CD14-positive monocyte (primary cell): ENCODE measurements at regions not wholly inside any gene's neighbourhood (a gene's known extent, or its start where the extent isn't known, plus 50 kb on each side); places are given as distances from the start of the nearest gene placed in this dataset.

Experiments used
- DNase-seq, 3 donors: peaks; one replicate each; pipeline ENCODE4 v3.0.0-alpha.2; 2011 to 2022
- H2AFZ ChIP-seq: 2 replicates; pipeline ENCODE4 v1.6.0; 2012; ENCODE audit warnings: mild to moderate bottlenecking, low read depth, low read length, inconsistent platforms; ENCODE audit not compliant: insufficient read depth, poor library complexity, severe bottlenecking
- H3K27ac ChIP-seq, 2 donors: 1 replicate in 1 of 2; 2 replicates in 1 of 2; pipeline ENCODE4 v1.5.1; 2012 to 2013; ENCODE audit warnings: low read length in 2 of 2, control low read depth in 1 of 2, inconsistent platforms in 1 of 2, low read depth in 1 of 2, mild to moderate bottlenecking in 1 of 2
- H3K27me3 ChIP-seq, 2 donors: one replicate each; pipeline versions ENCODE4 v1.6.0 to v1.6.1; 2011 to 2013; ENCODE audit warnings: low read length in 2 of 2; ENCODE audit not compliant: control insufficient read depth in 2 of 2, insufficient read depth in 2 of 2
- H3K36me3 ChIP-seq, 2 donors: replicated peaks in 1 of 2; 1 replicate in 1 of 2; 2 replicates in 1 of 2; pipeline versions ENCODE4 v1.5.1 to v1.6.1; 2012 to 2013; ENCODE audit warnings: low read length in 2 of 2, control low read depth in 1 of 2, inconsistent platforms in 1 of 2, mild to moderate bottlenecking in 1 of 2; ENCODE audit not compliant: insufficient read depth in 2 of 2, control insufficient read depth in 1 of 2
- H3K4me1 ChIP-seq, 2 donors: 1 replicate in 1 of 2; 2 replicates in 1 of 2; pipeline versions ENCODE4 v1.5.1 to v1.6.1; 2012 to 2013; ENCODE audit warnings: low read length in 2 of 2, control low read depth in 1 of 2, inconsistent platforms in 1 of 2, mild to moderate bottlenecking in 1 of 2, moderate library complexity in 1 of 2; ENCODE audit not compliant: insufficient read depth in 2 of 2, control insufficient read depth in 1 of 2
- H3K4me2 ChIP-seq: replicated peaks from 2 replicates; pipeline ENCODE3; 2012; ENCODE audit warnings: low read length, moderate library complexity, mild to moderate bottlenecking; ENCODE audit not compliant: poor library complexity, severe bottlenecking; ENCODE audit errors: extremely low read depth
- H3K4me3 ChIP-seq, 3 experiments: fragments of 200-600 bp in 1 of 3; sonication (generic) in 1 of 3; replicated peaks in 1 of 3; 1 replicate in 2 of 3; 2 replicates in 1 of 3; pipeline ENCODE4 v1.5.1; 2011 to 2013; ENCODE audit warnings: low read length in 3 of 3, mild to moderate bottlenecking in 3 of 3, control low read depth in 2 of 3, low read depth in 2 of 3, inconsistent platforms in 1 of 3, moderate library complexity in 1 of 3
- H3K79me2 ChIP-seq: 2 replicates; pipeline ENCODE4 v1.6.0; 2012; ENCODE audit warnings: mild to moderate bottlenecking, control low read depth, inconsistent platforms, low read length, moderate library complexity; ENCODE audit not compliant: insufficient read depth
- H3K9ac ChIP-seq: 2 replicates; pipeline ENCODE4 v1.6.0; 2017; ENCODE audit warnings: low read length, mild to moderate bottlenecking; ENCODE audit not compliant: insufficient read depth, poor library complexity, severe bottlenecking
- H3K9me3 ChIP-seq, 2 donors: replicated peaks in 1 of 2; 1 replicate in 1 of 2; 2 replicates in 1 of 2; pipeline versions ENCODE4 v1.5.1 to v1.6.1; 2012 to 2013; ENCODE audit warnings: low read length in 2 of 2, control low read depth in 1 of 2; ENCODE audit not compliant: control insufficient read depth in 1 of 2, insufficient read depth in 1 of 2
- H4K20me1 ChIP-seq: 2 replicates; pipeline ENCODE4 v1.6.0; 2012; ENCODE audit warnings: mild to moderate bottlenecking, low read length, control low read depth, moderate library complexity; ENCODE audit not compliant: insufficient read depth
- H3K27ac Mint-ChIP-seq, 7 donors: one replicate each; pipeline ENCODE4 v1.8.0; 2020; ENCODE audit warnings: mild to moderate bottlenecking in 7 of 7, mixed read lengths in 7 of 7, moderate library complexity in 6 of 7, inconsistent platforms in 2 of 7
- H3K27me3 Mint-ChIP-seq, 3 donors: one replicate each; pipeline ENCODE4 v1.8.0; 2021 to 2022; ENCODE audit warnings: low read depth in 3 of 3, mild to moderate bottlenecking in 3 of 3, mixed read lengths in 3 of 3, moderate library complexity in 3 of 3, inconsistent platforms in 1 of 3
- H3K36me3 Mint-ChIP-seq, 2 donors: one replicate each; pipeline ENCODE4 v1.8.0; 2020; ENCODE audit warnings: mixed read lengths in 2 of 2, inconsistent platforms in 1 of 2, mild to moderate bottlenecking in 1 of 2
- H3K4me1 Mint-ChIP-seq: one replicate; pipeline ENCODE4 v1.8.0; 2020; ENCODE audit warnings: mild to moderate bottlenecking, mixed read lengths
- H3K4me3 Mint-ChIP-seq, 2 donors: one replicate each; pipeline ENCODE4 v1.8.0; 2020; ENCODE audit warnings: mild to moderate bottlenecking in 2 of 2, mixed read lengths in 2 of 2, moderate library complexity in 1 of 2
- H3K9me3 Mint-ChIP-seq, 7 donors: one replicate each; pipeline ENCODE4 v1.8.0; 2020 to 2022; ENCODE audit warnings: mixed read lengths in 7 of 7, mild to moderate bottlenecking in 6 of 7, moderate library complexity in 6 of 7, inconsistent platforms in 2 of 7
- WGBS: methylation state at CpG from one replicate; pipeline ENCODE4 v1.1.5; 2013; ENCODE audit warnings: missing lambda C conversion rate; ENCODE audit not compliant: insufficient coverage; 5-methylcytosine and 5-hydroxymethylcytosine counted together
- intact Hi-C, 2 donors: fragments of 100-400 bp; cut with micrococcal nuclease; formaldehyde crosslinking; loops; one replicate each; pipeline versions ENCODE4 v1.15.0 to v1.15.1; 2023
- TF ChIP-seq, protein P1 (sequence below): fragments of 200-600 bp; IDR thresholded peaks from one replicate; pipeline ENCODE4 v1.8.0; 2022; ENCODE audit warnings: antibody characterized with exemption, mild to moderate bottlenecking

DNA sequence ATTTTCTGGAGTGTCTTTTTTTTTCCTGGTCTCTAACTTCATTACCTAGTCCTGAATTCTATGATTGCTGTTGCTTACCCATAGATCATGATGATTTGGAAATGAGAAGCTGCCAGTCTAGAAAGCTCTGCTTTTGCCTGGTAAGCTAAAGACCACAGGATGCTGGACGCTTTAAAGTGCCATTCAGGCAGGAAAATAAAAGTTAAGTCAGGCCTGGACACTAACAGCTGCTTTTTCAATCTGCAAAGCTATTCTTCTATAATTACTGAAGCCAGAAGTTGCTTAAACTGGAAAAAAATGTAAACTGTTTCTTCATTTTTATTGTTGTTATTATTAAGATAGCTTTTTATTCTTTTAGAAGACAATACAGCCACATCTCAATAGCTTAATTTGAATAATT is 129.8 kb upstream of the SPACA1 start:
- no peak overlapping the region for H3K4me2 ChIP-seq
- H3K4me1 Mint-ChIP-seq = peaks cover 9% of the 10 kb centered on the region
- peaks cover 5 to 7% of the 10 kb centered on the region in 2 donors for H3K4me1 ChIP-seq
- no peaks in the 10 kb centered on the region for H3K36me3 Mint-ChIP-seq
- peaks cover 0 to 2% of the 10 kb centered on the region in 2 donors for H3K27me3 ChIP-seq
- intact Hi-C loops = no loop called here
- WGBS = no CpG with 5 or more reads among the region's 1 CpG
- TF ChIP-seq, protein P1, sequence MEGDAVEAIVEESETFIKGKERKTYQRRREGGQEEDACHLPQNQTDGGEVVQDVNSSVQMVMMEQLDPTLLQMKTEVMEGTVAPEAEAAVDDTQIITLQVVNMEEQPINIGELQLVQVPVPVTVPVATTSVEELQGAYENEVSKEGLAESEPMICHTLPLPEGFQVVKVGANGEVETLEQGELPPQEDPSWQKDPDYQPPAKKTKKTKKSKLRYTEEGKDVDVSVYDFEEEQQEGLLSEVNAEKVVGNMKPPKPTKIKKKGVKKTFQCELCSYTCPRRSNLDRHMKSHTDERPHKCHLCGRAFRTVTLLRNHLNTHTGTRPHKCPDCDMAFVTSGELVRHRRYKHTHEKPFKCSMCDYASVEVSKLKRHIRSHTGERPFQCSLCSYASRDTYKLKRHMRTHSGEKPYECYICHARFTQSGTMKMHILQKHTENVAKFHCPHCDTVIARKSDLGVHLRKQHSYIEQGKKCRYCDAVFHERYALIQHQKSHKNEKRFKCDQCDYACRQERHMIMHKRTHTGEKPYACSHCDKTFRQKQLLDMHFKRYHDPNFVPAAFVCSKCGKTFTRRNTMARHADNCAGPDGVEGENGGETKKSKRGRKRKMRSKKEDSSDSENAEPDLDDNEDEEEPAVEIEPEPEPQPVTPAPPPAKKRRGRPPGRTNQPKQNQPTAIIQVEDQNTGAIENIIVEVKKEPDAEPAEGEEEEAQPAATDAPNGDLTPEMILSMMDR = no peak
- H3K36me3 ChIP-seq = no peaks in the 10 kb centered on the region
- H4K20me1 ChIP-seq = no peaks in the 10 kb centered on the region
- H3K27me3 Mint-ChIP-seq = peaks cover 2 to 5% (median 4%) of the 10 kb centered on the region in 3 donors
- H3K9me3 ChIP-seq = peaks cover 0 to 5% of the 10 kb centered on the region in 2 donors
- no peak overlapping the region for H3K4me3 Mint-ChIP-seq
- no peak overlapping the region for H2AFZ ChIP-seq
- peaks cover 0 to 8% (median 4%) of the 10 kb centered on the region in 7 donors for H3K9me3 Mint-ChIP-seq
- H3K27ac Mint-ChIP-seq = no peak overlapping the region
- H3K4me3 ChIP-seq = no peak overlapping the region
- no peak for DNase-seq
- no peaks in the 10 kb centered on the region for H3K79me2 ChIP-seq
- H3K9ac ChIP-seq = no peak overlapping the region
- H3K27ac ChIP-seq = no peak overlapping the region

- no peaks in the 10 kb centered on the region for H3K36me3 ChIP-seq
- no peak overlapping the region for H3K4me3 ChIP-seq
- no peak overlapping the region for H3K4me2 ChIP-seq
- Mint-ChIP-seq H3K27me3 (peaks cover 2 to 8% (median 4%) of the 10 kb centered on the region in 3 donors), H3K27ac (no peak overlapping the region), H3K9me3 (peaks cover 0 to 10% (median 4%) of the 10 kb centered on the region in 7 donors), H3K36me3 (no peaks in the 10 kb centered on the region), H3K4me3 (no peak overlapping the region), H3K4me1 (no peaks in the 10 kb centered on the region)
- TF ChIP-seq, protein P1 = no peak
- H3K4me1 ChIP-seq = no peaks in the 10 kb centered on the region
- H3K9ac ChIP-seq = no peak overlapping the region
- H2AFZ ChIP-seq = no peak overlapping the region
- no peaks in the 10 kb centered on the region for H4K20me1 ChIP-seq
- H3K27me3 ChIP-seq = peaks cover 2 to 6% of the 10 kb centered on the region in 2 donors
- intact Hi-C loops = no loop called here
- H3K79me2 ChIP-seq = no peaks in the 10 kb centered on the region
- DNase-seq = no peak
- no peak overlapping the region for H3K27ac ChIP-seq
- 100% methylated on average over 1 of the region's 1 CpG for WGBS
- peaks cover 0 to 5% of the 10 kb centered on the region in 2 donors for H3K9me3 ChIP-seq
These were observed 131.2 kb upstream of the SPACA1 start for GRCh38 chr6:87916446-87916845.
